SU-DHL-6 (cell line): ENCODE measurements at regions not wholly inside any gene's neighbourhood (a gene's known extent, or its start where the extent isn't known, plus 50 kb on each side); places are given as distances from the start of the nearest gene placed in this dataset.
"Not testable (repeated sequence)": the region's sequence is repeated elsewhere in the genome, so short reads cannot be mapped to it uniquely, and the experiment has no call there.

Source experiments
- H2AFZ ChIP-seq: fragments of 200-600 bp; sonication (generic); 2 replicates; pipeline ENCODE4 v1.6.1; 2014; ENCODE audit warnings: low read depth, mild to moderate bottlenecking, moderate library complexity, mixed read lengths, antibody characterized with exemption, low read length; ENCODE audit not compliant: severe bottlenecking
- H3F3A ChIP-seq: fragments of 200-600 bp; shearing (Covaris generic); 2 replicates; pipeline ENCODE4 v1.6.0; 2016; ENCODE audit warnings: antibody characterized with exemption, mild to moderate bottlenecking; ENCODE audit not compliant: insufficient read depth
- H3K27ac ChIP-seq: fragments of 200-600 bp; sonication (generic); 2 replicates; pipeline ENCODE4 v1.5.1; 2016; ENCODE audit warnings: low read depth, mild to moderate bottlenecking, low read length, moderate library complexity, mixed read lengths
- H3K27me3 ChIP-seq: fragments of 200-600 bp; sonication (generic), shearing (Covaris generic); 2 replicates; pipeline ENCODE4 v1.6.0; 2014; ENCODE audit warnings: mild to moderate bottlenecking, low read length
- H3K36me3 ChIP-seq: fragments of 200-600 bp; sonication (generic); 2 replicates; pipeline ENCODE4 v1.6.1; 2014; ENCODE audit warnings: mild to moderate bottlenecking, low read length, mixed read lengths
- H3K4me2 ChIP-seq: fragments of 300-600, 200-600 bp; shearing (Covaris generic), sonication (generic); 2 replicates; pipeline ENCODE4 v1.6.0; 2014; ENCODE audit warnings: low read length, low read depth, mild to moderate bottlenecking; ENCODE audit not compliant: poor library complexity, severe bottlenecking
- H3K4me3 ChIP-seq: fragments of 200-600 bp; sonication (generic); 2 replicates; pipeline ENCODE4 v1.5.1; 2014; ENCODE audit warnings: antibody characterized with exemption, low read length, mild to moderate bottlenecking, mixed read lengths; ENCODE audit not compliant: insufficient read depth, poor library complexity, severe bottlenecking
- H3K79me2 ChIP-seq: fragments of 200-600 bp; sonication (generic); 2 replicates; pipeline ENCODE4 v1.6.1; 2014; ENCODE audit warnings: mild to moderate bottlenecking, low read length, moderate library complexity; ENCODE audit not compliant: insufficient read depth
- H3K9ac ChIP-seq: fragments of 200-600 bp; sonication (generic); 2 replicates; pipeline ENCODE4 v1.7.0; 2014; ENCODE audit warnings: mild to moderate bottlenecking, low read length
- H3K9me2 ChIP-seq: fragments of 200-600 bp; sonication (generic); replicated peaks from 2 replicates; pipeline ENCODE4 v1.6.1; 2014; ENCODE audit warnings: low read length; ENCODE audit not compliant: insufficient read depth
- H3K9me3 ChIP-seq: fragments of 200-600 bp; sonication (generic); 2 replicates; pipeline ENCODE4 v1.6.1; 2014; ENCODE audit warnings: low read length, mixed read lengths; ENCODE audit not compliant: insufficient read depth
- H4K20me1 ChIP-seq: fragments of 200-600 bp; sonication (generic); 2 replicates; pipeline ENCODE4 v1.6.1; 2014; ENCODE audit warnings: low read depth, mild to moderate bottlenecking, antibody characterized with exemption, low read length, moderate library complexity, mixed read lengths
- CTCF ChIP-seq: fragments of 200-600 bp; sonication (generic); IDR thresholded peaks from one replicate; pipeline ENCODE4 v1.5.1; 2017; ENCODE audit warnings: antibody characterized with exemption, mild to moderate bottlenecking, low read length, moderate library complexity; ENCODE audit not compliant: insufficient read depth, poor library complexity, severe bottlenecking
- EZH2phosphoT487 ChIP-seq: fragments of 200-600 bp; sonication (generic), shearing (Covaris generic); conservative IDR thresholded peaks from 2 replicates; pipeline ENCODE4 v1.6.1; 2018; ENCODE audit warnings: mild to moderate bottlenecking, antibody characterized with exemption, low read length, moderate library complexity, mixed read lengths

GRCh38 chr2:428591-428990, 140.7 kb upstream of the ALKAL2 start:
- H3K9me3 ChIP-seq, result no peaks in the 10 kb centered on the region
- no peak overlapping the region for H3K27ac ChIP-seq
- no peak overlapping the region for H2AFZ ChIP-seq
- TF ChIP-seq EZH2phosphoT487 (no peak), CTCF (no peak)
- no peaks in the 10 kb centered on the region for H4K20me1 ChIP-seq
- no peaks in the 10 kb centered on the region for H3K79me2 ChIP-seq
- no peak overlapping the region for H3K4me3 ChIP-seq
- H3K9ac ChIP-seq, result no peak overlapping the region
- no peaks in the 10 kb centered on the region for H3F3A ChIP-seq
- no peaks in the 10 kb centered on the region for H3K27me3 ChIP-seq
- no peak overlapping the region for H3K4me2 ChIP-seq
- no peaks in the 10 kb centered on the region for H3K36me3 ChIP-seq
- no peaks in the 10 kb centered on the region for H3K9me2 ChIP-seq

- not testable (repeated sequence) for H4K20me1 ChIP-seq
These were observed 138.8 kb upstream of the ALKAL2 start for GRCh38 chr2:426696-427095.

DNA sequence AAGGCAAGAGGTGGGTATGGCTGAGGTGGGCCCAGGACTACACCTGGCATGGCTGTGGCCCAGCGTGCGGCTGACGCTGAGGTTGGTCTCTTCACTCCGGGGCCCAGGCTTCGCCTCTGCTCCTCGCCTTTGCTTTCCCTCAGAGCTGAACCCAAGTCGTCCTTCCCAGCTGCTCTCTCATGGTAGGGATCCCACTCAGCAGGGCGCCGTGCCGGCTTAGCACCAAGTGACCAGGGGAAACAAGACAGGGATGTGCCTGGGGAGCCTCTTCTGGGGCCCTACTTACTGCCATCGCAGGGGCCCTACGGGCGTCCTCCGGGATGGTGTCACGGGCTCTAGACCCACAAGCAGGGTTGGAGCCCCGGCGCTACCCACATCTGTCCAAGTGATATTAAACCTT, 138.1 kb upstream of the ALKAL2 start:
- no peaks in the 10 kb centered on the region for H3K27me3 ChIP-seq
- H3K4me3 ChIP-seq, result no peak overlapping the region
- no peaks in the 10 kb centered on the region for H3F3A ChIP-seq
- no peaks in the 10 kb centered on the region for H4K20me1 ChIP-seq
- no peak for TF ChIP-seq EZH2phosphoT487
- TF ChIP-seq CTCF, result no peak
- no peaks in the 10 kb centered on the region for H3K36me3 ChIP-seq
- no peaks in the 10 kb centered on the region for H3K79me2 ChIP-seq
- H3K9me3 ChIP-seq, result no peaks in the 10 kb centered on the region
- no peak overlapping the region for H2AFZ ChIP-seq
- H3K9ac ChIP-seq, result no peak overlapping the region
- H3K27ac ChIP-seq, result no peak overlapping the region
- no peaks in the 10 kb centered on the region for H3K9me2 ChIP-seq
- H3K4me2 ChIP-seq, result no peak overlapping the region

More at GRCh38 chr2:426696-427095, 138.8 kb upstream of the ALKAL2 start:
- not testable (repeated sequence) for H3K9ac ChIP-seq, H3K4me3 ChIP-seq, H3K27me3 ChIP-seq, H3K36me3 ChIP-seq, H3K79me2 ChIP-seq, H3F3A ChIP-seq, H2AFZ ChIP-seq, H3K9me3 ChIP-seq, H3K4me2 ChIP-seq, H3K9me2 ChIP-seq, H3K27ac ChIP-seq

GRCh38 chr2:425243-425642, 137.4 kb upstream of the ALKAL2 start:
- Histone ChIP-seq H3K36me3 (no peaks in the 10 kb centered on the region), H3K27ac (no peak overlapping the region), H2AFZ (no peak overlapping the region), H4K20me1 (no peaks in the 10 kb centered on the region), H3K9me3 (no peaks in the 10 kb centered on the region), H3K9me2 (no peaks in the 10 kb centered on the region), H3K4me2 (no peak overlapping the region), H3F3A (no peaks in the 10 kb centered on the region), H3K4me3 (no peak overlapping the region), H3K9ac (no peak overlapping the region), H3K27me3 (no peaks in the 10 kb centered on the region), H3K79me2 (no peaks in the 10 kb centered on the region)
- TF ChIP-seq CTCF (no peak), EZH2phosphoT487 (no peak)
